Duodenal mucosa (tissue), 2 donors: ENCODE measurements at regions not wholly inside any gene's neighbourhood (a gene's known extent, or its start where the extent isn't known, plus 50 kb on each side); places are given as distances from the start of the nearest gene placed in this dataset.

Experiments used
- H3K27ac ChIP-seq: one replicate; pipeline ENCODE4 v1.7.0; 2013; ENCODE audit warnings: low read depth, low read length
- H3K27me3 ChIP-seq, 2 donors: one replicate each; pipeline ENCODE4 v1.7.0; 2013; ENCODE audit warnings: low read length in 2 of 2, control low read depth in 1 of 2; ENCODE audit not compliant: insufficient read depth in 2 of 2, control insufficient read depth in 1 of 2
- H3K36me3 ChIP-seq, 2 donors: one replicate each; pipeline ENCODE4 v1.7.0; 2013; ENCODE audit warnings: low read length in 2 of 2, control low read depth in 1 of 2; ENCODE audit not compliant: insufficient read depth in 2 of 2, control insufficient read depth in 1 of 2
- H3K4me1 ChIP-seq, 2 donors: one replicate each; pipeline ENCODE4 v1.7.0; 2013; ENCODE audit warnings: low read length in 2 of 2, control low read depth in 1 of 2; ENCODE audit not compliant: insufficient read depth in 2 of 2, control insufficient read depth in 1 of 2
- H3K4me3 ChIP-seq, 2 donors: one replicate each; pipeline ENCODE4 v1.7.0; 2013; ENCODE audit warnings: low read length in 2 of 2, low read depth in 1 of 2
- H3K9ac ChIP-seq, 2 donors: one replicate each; pipeline ENCODE4 v1.7.0; 2013; ENCODE audit warnings: low read length in 2 of 2, low read depth in 1 of 2
- H3K9me3 ChIP-seq, 2 donors: one replicate each; pipeline ENCODE4 v1.7.0; 2013; ENCODE audit warnings: low read length in 2 of 2, control low read depth in 1 of 2; ENCODE audit not compliant: control insufficient read depth in 1 of 2

DNA sequence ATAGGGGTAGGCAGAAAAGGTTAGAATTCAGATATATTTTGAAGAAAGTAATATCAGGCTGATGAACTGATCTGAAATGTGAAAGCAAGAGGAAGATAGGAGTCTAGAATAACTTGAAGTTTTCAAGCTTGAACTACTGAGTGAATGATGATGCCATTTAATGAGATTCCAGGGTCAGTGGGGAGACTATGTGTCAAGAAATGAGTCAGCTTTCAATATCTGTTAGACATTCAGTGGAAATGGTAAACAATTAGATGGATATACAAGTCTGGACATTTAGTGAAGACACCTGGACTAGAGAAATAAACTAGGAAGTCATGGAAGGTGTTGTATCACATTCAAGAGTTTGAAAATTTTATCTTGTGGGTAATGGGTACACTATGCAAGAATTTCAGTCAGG, 326.9 kb downstream of the FSIP2 start:
- no peak overlapping the region for H3K27ac ChIP-seq
- H3K4me1 ChIP-seq, result no peaks in the 10 kb centered on the region
- no peak overlapping the region for H3K4me3 ChIP-seq
- no peaks in the 10 kb centered on the region for H3K36me3 ChIP-seq
- no peaks in the 10 kb centered on the region for H3K9me3 ChIP-seq
- H3K9ac ChIP-seq, result no peak overlapping the region
- no peaks in the 10 kb centered on the region for H3K27me3 ChIP-seq

DNA sequence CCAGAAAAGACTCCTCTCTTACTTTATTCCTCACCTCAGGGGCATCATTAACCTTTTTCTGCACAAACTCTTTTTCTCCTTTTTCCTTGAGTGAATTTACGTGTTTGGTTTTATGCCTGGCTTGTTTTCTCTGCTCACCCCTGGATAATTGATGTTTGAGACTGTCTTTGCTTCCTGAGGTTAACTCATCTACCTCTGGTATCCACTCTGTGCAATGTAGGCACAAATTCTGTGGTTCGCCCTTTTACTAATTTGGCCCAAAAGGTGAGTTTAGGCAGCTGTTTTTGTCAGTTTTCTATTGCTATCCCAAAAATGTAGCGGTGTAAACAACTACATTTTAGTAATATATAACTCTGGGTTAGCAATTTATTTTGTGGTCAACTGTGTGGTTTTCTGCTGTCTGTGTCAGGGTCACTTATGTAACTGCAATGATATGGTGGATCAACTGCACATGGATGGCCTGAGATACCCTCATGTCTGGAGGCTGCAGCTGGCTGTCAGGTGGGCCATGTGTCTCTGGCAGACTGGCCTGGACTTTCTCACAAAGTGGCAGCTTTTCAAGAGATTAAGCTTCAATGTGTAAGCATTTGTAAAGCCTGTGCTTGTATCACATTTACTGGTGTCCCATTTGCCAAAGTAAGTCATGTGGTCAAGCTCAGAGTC, 329.7 kb downstream of the FSIP2 start:
- no peaks in the 10 kb centered on the region for H3K36me3 ChIP-seq
- H3K4me3 ChIP-seq, result no peak overlapping the region
- H3K9me3 ChIP-seq, result no peaks in the 10 kb centered on the region
- H3K9ac ChIP-seq, result no peak overlapping the region
- H3K27ac ChIP-seq, result no peak overlapping the region
- H3K27me3 ChIP-seq, result no peaks in the 10 kb centered on the region
- no peaks in the 10 kb centered on the region for H3K4me1 ChIP-seq

DNA sequence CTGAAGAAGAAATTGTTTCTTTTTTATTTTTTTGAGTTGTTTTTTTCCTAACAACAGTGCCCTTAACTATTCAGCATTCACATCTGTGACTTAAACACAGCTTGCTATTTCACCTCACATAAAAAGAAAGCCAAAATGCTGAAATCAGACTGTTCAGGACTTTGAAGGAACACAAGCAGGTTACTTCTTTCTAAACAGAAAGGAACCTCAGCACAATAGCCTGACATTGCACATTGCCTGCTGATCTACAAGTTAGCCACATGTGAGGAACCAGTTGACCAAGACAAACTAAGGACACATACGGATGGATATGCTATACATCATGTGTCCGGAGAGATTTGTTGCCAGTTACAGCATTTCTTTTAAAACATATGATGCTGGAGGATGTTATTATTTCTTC, 331.1 kb downstream of the FSIP2 start:
- H3K36me3 ChIP-seq, result no peaks in the 10 kb centered on the region

DNA sequence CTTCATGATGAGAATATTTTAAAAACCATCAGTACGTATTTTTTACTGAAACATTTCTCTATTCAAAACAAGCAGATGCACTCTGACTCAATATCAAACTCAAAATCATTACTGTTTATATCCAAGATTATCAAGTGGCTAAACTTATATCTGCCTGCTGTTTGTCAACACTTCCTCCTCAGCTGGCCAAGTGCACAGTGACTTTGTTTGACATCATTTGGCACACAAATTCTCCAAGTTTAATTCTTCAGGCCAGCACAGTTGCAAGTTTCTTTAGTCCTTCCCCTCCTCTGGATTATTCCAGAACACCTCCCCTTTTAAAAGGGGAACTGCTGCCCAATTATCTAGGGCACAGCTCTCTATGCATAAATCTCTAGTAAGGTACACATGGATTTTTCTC, 346.6 kb downstream of the FSIP2 start:
- Histone ChIP-seq H3K9ac (no peak overlapping the region), H3K4me3 (no peak overlapping the region), H3K27me3 (no peaks in the 10 kb centered on the region), H3K36me3 (no peaks in the 10 kb centered on the region), H3K4me1 (no peaks in the 10 kb centered on the region), H3K27ac (no peak overlapping the region), H3K9me3 (no peaks in the 10 kb centered on the region)

More for the DNA sequence above, 331.1 kb downstream of the FSIP2 start:
- no peak overlapping the region for H3K9ac ChIP-seq
- no peaks in the 10 kb centered on the region for H3K9me3 ChIP-seq
- H3K4me1 ChIP-seq, result no peaks in the 10 kb centered on the region
- H3K27me3 ChIP-seq, result no peaks in the 10 kb centered on the region
- H3K27ac ChIP-seq, result no peak overlapping the region
- no peak overlapping the region for H3K4me3 ChIP-seq

DNA sequence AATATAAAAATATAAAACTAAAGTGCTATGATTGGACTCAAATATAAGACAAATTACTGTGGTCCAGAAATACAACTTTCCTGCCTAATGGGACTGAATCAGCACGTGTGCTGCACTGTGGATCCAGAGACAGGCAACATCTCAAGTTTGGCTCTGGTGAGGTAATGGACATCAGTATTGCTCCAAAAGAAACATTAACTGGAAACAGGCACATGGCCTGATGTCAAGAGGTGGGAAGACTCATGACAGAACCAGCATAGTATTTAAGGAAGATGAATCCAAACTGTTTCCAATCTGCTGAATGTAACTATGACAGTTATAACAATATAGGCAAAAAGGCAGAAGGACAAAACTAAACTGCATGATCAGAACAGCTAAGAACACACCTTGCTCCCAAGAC, 354.6 kb downstream of the FSIP2 start:
- Histone ChIP-seq H3K27ac (no peak overlapping the region), H3K9me3 (no peaks in the 10 kb centered on the region), H3K4me1 (no peaks in the 10 kb centered on the region), H3K27me3 (no peaks in the 10 kb centered on the region), H3K4me3 (no peak overlapping the region), H3K36me3 (no peaks in the 10 kb centered on the region), H3K9ac (no peak overlapping the region)

DNA sequence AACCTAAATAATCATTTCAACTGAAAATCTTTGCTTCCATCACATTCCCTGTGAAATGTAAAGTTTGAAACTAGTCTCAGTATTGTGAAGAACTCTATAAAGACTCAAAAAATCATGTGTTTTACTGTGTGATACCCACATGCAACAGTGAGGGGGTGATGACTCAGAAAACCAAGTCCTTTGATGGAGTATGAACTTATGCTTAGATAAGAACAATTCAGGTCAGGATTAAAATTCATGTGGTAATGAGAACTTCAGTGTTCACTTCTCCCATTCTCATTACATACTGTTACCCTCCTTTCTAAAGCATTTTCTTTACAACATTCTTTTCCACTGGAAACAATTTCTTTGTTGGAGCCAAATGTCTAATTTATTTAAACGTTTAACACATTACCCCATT, 360.2 kb downstream of the FSIP2 start:
- Histone ChIP-seq H3K36me3 (no peaks in the 10 kb centered on the region), H3K27ac (no peak overlapping the region), H3K9ac (no peak overlapping the region), H3K27me3 (no peaks in the 10 kb centered on the region), H3K4me1 (peaks cover 0 to 3% of the 10 kb centered on the region in 2 donors), H3K9me3 (no peaks in the 10 kb centered on the region), H3K4me3 (no peak overlapping the region)

DNA sequence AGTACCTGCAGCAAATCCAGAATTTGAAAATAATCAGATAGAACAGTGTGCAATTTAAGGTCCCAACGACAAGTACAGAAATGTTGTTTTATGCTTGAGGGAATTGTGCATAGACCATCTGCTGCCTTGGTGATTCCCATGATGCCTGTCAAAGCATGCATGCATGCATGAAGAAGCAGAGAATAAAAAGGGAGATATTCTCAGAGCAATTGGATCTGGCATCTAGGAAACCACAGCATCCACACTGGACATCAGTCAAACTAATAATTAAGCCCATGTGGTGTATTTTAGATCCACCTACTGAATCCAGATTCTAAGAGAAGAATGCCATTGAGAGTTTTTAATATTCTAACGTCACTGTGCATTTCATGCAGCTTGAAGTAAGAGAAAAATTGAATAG, 361.2 kb downstream of the FSIP2 start:
- Histone ChIP-seq H3K27me3 (no peaks in the 10 kb centered on the region), H3K36me3 (no peaks in the 10 kb centered on the region), H3K9ac (no peak overlapping the region), H3K4me3 (no peak overlapping the region), H3K27ac (no peak overlapping the region), H3K9me3 (no peaks in the 10 kb centered on the region), H3K4me1 (peaks cover 0 to 3% of the 10 kb centered on the region in 2 donors)

DNA sequence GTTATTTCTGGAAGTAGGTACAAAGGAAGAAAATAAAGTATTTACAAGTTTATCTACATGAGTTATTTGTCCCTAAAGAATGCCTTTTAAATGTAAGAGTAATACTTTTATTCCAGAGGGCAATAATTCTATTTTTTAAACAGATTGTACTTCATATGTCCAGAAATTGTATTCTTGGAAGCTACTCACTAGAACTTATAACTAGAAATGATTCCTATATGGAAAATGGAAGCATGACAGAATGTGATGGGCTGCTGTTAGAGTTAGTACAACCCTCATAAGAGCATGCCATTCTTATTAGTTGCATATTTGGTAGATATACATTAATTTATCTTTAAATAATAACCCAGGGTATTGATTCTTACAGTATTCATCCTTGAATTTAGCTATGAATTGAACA, 362.0 kb downstream of the FSIP2 start:
- no peak overlapping the region for H3K27ac ChIP-seq
- no peak overlapping the region for H3K4me3 ChIP-seq
- H3K9ac ChIP-seq, result no peak overlapping the region

DNA sequence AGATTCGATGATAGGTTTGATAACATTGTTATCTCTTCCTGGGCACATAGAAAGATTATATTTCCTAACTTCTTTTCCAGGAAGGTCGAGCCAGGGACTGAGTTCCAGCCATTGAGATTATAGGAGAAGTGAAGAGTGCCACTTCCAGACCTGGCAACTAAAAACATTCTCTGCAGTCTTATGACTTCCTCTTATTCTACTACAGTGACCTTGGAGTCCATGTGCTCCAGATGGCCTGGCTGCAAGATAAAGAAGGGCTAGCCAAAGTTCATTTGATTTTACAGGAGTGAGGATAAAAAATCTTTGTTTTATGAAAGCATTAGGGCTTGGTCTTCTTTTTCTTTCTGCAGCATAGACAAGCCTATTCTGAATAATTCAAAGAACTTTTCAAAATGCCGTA, 363.0 kb downstream of the FSIP2 start:
- Histone ChIP-seq H3K9ac (no peak overlapping the region), H3K27ac (no peak overlapping the region), H3K4me1 (peaks cover 0 to 3% of the 10 kb centered on the region in 2 donors), H3K4me3 (no peak overlapping the region), H3K36me3 (no peaks in the 10 kb centered on the region), H3K27me3 (no peaks in the 10 kb centered on the region), H3K9me3 (no peaks in the 10 kb centered on the region)

More for the DNA sequence above, 362.0 kb downstream of the FSIP2 start:
- peaks cover 0 to 3% of the 10 kb centered on the region in 2 donors for H3K4me1 ChIP-seq
- no peaks in the 10 kb centered on the region for H3K36me3 ChIP-seq
- H3K27me3 ChIP-seq, result no peaks in the 10 kb centered on the region
- H3K9me3 ChIP-seq, result no peaks in the 10 kb centered on the region

DNA sequence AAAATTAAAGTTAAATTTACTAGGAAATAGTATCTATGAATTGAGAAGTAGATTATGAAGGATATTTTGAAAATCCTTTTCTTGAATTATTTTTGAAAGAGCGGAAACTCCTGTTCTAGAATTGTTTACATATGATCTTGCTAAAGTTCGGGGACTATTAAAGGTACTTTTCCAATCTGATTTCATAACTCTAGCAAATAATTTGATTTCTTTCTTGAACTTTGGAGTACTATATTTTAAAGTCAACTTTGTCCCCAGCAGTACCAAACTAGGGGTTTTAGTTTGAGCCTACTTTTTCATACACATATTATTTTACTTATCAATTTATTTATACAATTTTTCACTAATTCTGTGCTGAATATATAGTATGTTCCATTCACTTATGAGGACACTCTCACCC, 364.7 kb downstream of the FSIP2 start:
- Histone ChIP-seq H3K4me3 (no peak overlapping the region), H3K9ac (no peak overlapping the region), H3K36me3 (no peaks in the 10 kb centered on the region), H3K27ac (no peak overlapping the region), H3K4me1 (peaks cover 0 to 3% of the 10 kb centered on the region in 2 donors), H3K9me3 (no peaks in the 10 kb centered on the region), H3K27me3 (no peaks in the 10 kb centered on the region)
